GM23248 (cell line): ENCODE measurements at regions not wholly inside any gene's neighbourhood (a gene's known extent, or its start where the extent isn't known, plus 50 kb on each side); places are given as distances from the start of the nearest gene placed in this dataset.
"Not testable (repeated sequence)": the region's sequence is repeated elsewhere in the genome, so short reads cannot be mapped to it uniquely, and the experiment has no call there.

Source experiments
- DNase-seq: peaks from one replicate; pipeline ENCODE4 v3.0.0-alpha.2; 2015
- H2AFZ ChIP-seq: fragments of 200-600 bp; sonication (generic); 2 replicates; pipeline ENCODE4 v1.6.1; 2016; ENCODE audit warnings: antibody characterized with exemption
- H3F3A ChIP-seq: fragments of 200-600 bp; sonication (generic); 2 replicates; pipeline ENCODE4 v1.6.1; 2016; ENCODE audit warnings: mild to moderate bottlenecking, antibody characterized with exemption, mixed run types; ENCODE audit not compliant: insufficient read depth
- H3K27ac ChIP-seq: fragments of 200-600 bp; sonication (generic); 2 replicates; pipeline ENCODE4 v1.5.1; 2016; ENCODE audit warnings: mild to moderate bottlenecking
- H3K27me3 ChIP-seq: fragments of 200-600 bp; sonication (generic); replicated peaks from 2 replicates; pipeline ENCODE4 v1.6.1; 2016; ENCODE audit warnings: mild to moderate bottlenecking; ENCODE audit not compliant: insufficient read depth
- H3K36me3 ChIP-seq: fragments of 200-600 bp; sonication (generic); 2 replicates; pipeline ENCODE4 v1.6.1; 2016; ENCODE audit warnings: low read depth, mild to moderate bottlenecking
- H3K4me1 ChIP-seq: fragments of 200-600 bp; sonication (generic); 2 replicates; pipeline ENCODE4 v1.6.1; 2016; ENCODE audit warnings: mild to moderate bottlenecking; ENCODE audit not compliant: insufficient read depth
- H3K4me2 ChIP-seq: fragments of 200-600 bp; sonication (generic); one replicate; pipeline ENCODE4 v1.6.1; 2016; ENCODE audit warnings: mild to moderate bottlenecking; ENCODE audit not compliant: unreplicated experiment
- H3K4me3 ChIP-seq: fragments of 200-600 bp; sonication (generic); 2 replicates; pipeline ENCODE4 v1.5.1; 2016; ENCODE audit warnings: mild to moderate bottlenecking
- H3K79me2 ChIP-seq: fragments of 200-600 bp; sonication (generic); 2 replicates; pipeline ENCODE4 v1.6.1; 2016; ENCODE audit warnings: mild to moderate bottlenecking; ENCODE audit not compliant: insufficient read depth
- H3K9ac ChIP-seq: fragments of 200-600 bp; sonication (generic); 2 replicates; pipeline ENCODE4 v1.6.1; 2016; ENCODE audit warnings: mild to moderate bottlenecking
- H3K9me2 ChIP-seq: fragments of 200-600 bp; sonication (generic); 2 replicates; pipeline ENCODE4 v1.6.1; 2016; ENCODE audit warnings: mixed run types, mild to moderate bottlenecking, moderate library complexity; ENCODE audit not compliant: insufficient read depth
- H3K9me3 ChIP-seq: fragments of 200-600 bp; sonication (generic); one replicate; pipeline ENCODE4 v1.6.1; 2017; ENCODE audit warnings: low read depth
- H4K20me1 ChIP-seq: fragments of 200-600 bp; sonication (generic); 2 replicates; pipeline ENCODE4 v1.6.0; 2016; ENCODE audit not compliant: insufficient read depth
- EZH2 ChIP-seq: fragments of 200-600 bp; sonication (generic); IDR thresholded peaks from 2 replicates; pipeline ENCODE4 v1.6.1; 2018; ENCODE audit warnings: antibody characterized with exemption, mild to moderate bottlenecking; ENCODE audit not compliant: insufficient read depth, poor library complexity, severe bottlenecking
- EZH2phosphoT487 ChIP-seq: fragments of 200-600 bp; sonication (generic); IDR thresholded peaks from 2 replicates; pipeline ENCODE4 v1.6.1; 2018; ENCODE audit warnings: antibody characterized with exemption, moderate library complexity, mild to moderate bottlenecking, low read depth; ENCODE audit not compliant: insufficient read depth
- WGBS, 2 experiments: methylation state at CpG; one replicate each; pipeline ENCODE4 v1.1.6; 2015 to 2017; ENCODE audit warnings: low lambda C conversion rate in 2 of 2, low coverage in 1 of 2; ENCODE audit errors: missing lambda C conversion rate in 2 of 2; 5-methylcytosine and 5-hydroxymethylcytosine counted together
- in situ Hi-C: fragments of 300-500 bp; cut with MboI; formaldehyde crosslinking; loops from 2 replicates; pipeline ENCODE4 v1.15.0; 2020

GRCh38 chr2:123670286-123670685, 354.8 kb upstream of the CNTNAP5 start:
- H3K27me3 ChIP-seq: no peaks in the 10 kb centered on the region
- in situ Hi-C loops: no loop called here
- H3K4me1 ChIP-seq: no peaks in the 10 kb centered on the region

GRCh38 chr2:123683797-123684196, 341.3 kb upstream of the CNTNAP5 start:
- DNase-seq, H3K9me2 ChIP-seq, H3F3A ChIP-seq, H2AFZ ChIP-seq, H3K79me2 ChIP-seq, H3K4me1 ChIP-seq, H3K4me3 ChIP-seq, H4K20me1 ChIP-seq, H3K36me3 ChIP-seq, H3K9me3 ChIP-seq, H3K27ac ChIP-seq, H3K9ac ChIP-seq, H3K4me2 ChIP-seq, H3K27me3 ChIP-seq, in situ Hi-C loops: not testable (repeated sequence)
- WGBS, 2 experiments: 60 to 65% methylated on average over 9 to 23 of the region's 23 CpGs

More at GRCh38 chr2:123670286-123670685, 354.8 kb upstream of the CNTNAP5 start:
- TF ChIP-seq EZH2phosphoT487: no peak
- TF ChIP-seq EZH2: no peak
- Histone ChIP-seq H3K4me3 (no peak overlapping the region), H3K9ac (no peak overlapping the region), H3K9me3 (no peaks in the 10 kb centered on the region), H3K79me2 (no peaks in the 10 kb centered on the region), H3F3A (no peaks in the 10 kb centered on the region), H3K36me3 (no peaks in the 10 kb centered on the region), H3K9me2 (no peaks in the 10 kb centered on the region), H3K27ac (no peak overlapping the region), H3K4me2 (no peak overlapping the region), H2AFZ (no peak overlapping the region), H4K20me1 (no peaks in the 10 kb centered on the region)
- no peak for DNase-seq

- Histone ChIP-seq H3K9me2 (no peaks in the 10 kb centered on the region), H3F3A (no peaks in the 10 kb centered on the region), H2AFZ (no peak overlapping the region), H3K9me3 (no peaks in the 10 kb centered on the region), H3K4me3 (no peak overlapping the region), H3K4me1 (no peaks in the 10 kb centered on the region), H3K36me3 (no peaks in the 10 kb centered on the region), H3K27ac (no peak overlapping the region), H3K79me2 (no peaks in the 10 kb centered on the region), H3K9ac (no peak overlapping the region), H4K20me1 (no peaks in the 10 kb centered on the region), H3K27me3 (no peaks in the 10 kb centered on the region), H3K4me2 (no peak overlapping the region)
- WGBS, 2 experiments: 35 to 37% methylated on average over 11 of the region's 11 CpGs
- DNase-seq: no peak
- in situ Hi-C loops: no loop called here
- no peak for TF ChIP-seq EZH2
- TF ChIP-seq EZH2phosphoT487: no peak
These were observed 338.0 kb upstream of the CNTNAP5 start for GRCh38 chr2:123687064-123687463.

- no peak overlapping the region for H3K9ac ChIP-seq
- no peak for TF ChIP-seq EZH2
- TF ChIP-seq EZH2phosphoT487: no peak
- H3K27me3 ChIP-seq: no peaks in the 10 kb centered on the region
- no peaks in the 10 kb centered on the region for H3K9me3 ChIP-seq
- no peaks in the 10 kb centered on the region for H3K9me2 ChIP-seq
- no peaks in the 10 kb centered on the region for H3K79me2 ChIP-seq
- no peaks in the 10 kb centered on the region for H4K20me1 ChIP-seq
- DNase-seq: no peak
- no peaks in the 10 kb centered on the region for H3F3A ChIP-seq
- no peaks in the 10 kb centered on the region for H3K4me1 ChIP-seq
- H2AFZ ChIP-seq: no peak overlapping the region
- no peak overlapping the region for H3K4me2 ChIP-seq
- H3K27ac ChIP-seq: no peak overlapping the region
- no peak overlapping the region for H3K4me3 ChIP-seq
- 19 to 21% methylated on average over 16 of the region's 16 CpGs for WGBS, 2 experiments
- no peaks in the 10 kb centered on the region for H3K36me3 ChIP-seq
- in situ Hi-C loops: no loop called here
These were observed 336.7 kb upstream of the CNTNAP5 start for GRCh38 chr2:123688231-123688940.

GRCh38 chr2:123692121-123692520, 333.0 kb upstream of the CNTNAP5 start:
- no peak for TF ChIP-seq EZH2
- no peak for TF ChIP-seq EZH2phosphoT487
- no peaks in the 10 kb centered on the region for H3K9me3 ChIP-seq
- no peaks in the 10 kb centered on the region for H3K36me3 ChIP-seq
- no peak overlapping the region for H2AFZ ChIP-seq
- no peaks in the 10 kb centered on the region for H3F3A ChIP-seq
- in situ Hi-C loops: no loop called here
- H3K4me2 ChIP-seq: no peak overlapping the region
- no peaks in the 10 kb centered on the region for H3K79me2 ChIP-seq
- no peak overlapping the region for H3K27ac ChIP-seq
- H3K4me3 ChIP-seq: no peak overlapping the region
- DNase-seq: no peak
- WGBS, 2 experiments: 27 to 35% methylated on average over 2 of the region's 2 CpGs
- H3K27me3 ChIP-seq: no peaks in the 10 kb centered on the region
- H4K20me1 ChIP-seq: no peaks in the 10 kb centered on the region
- H3K4me1 ChIP-seq: no peaks in the 10 kb centered on the region
- H3K9me2 ChIP-seq: no peaks in the 10 kb centered on the region
- no peak overlapping the region for H3K9ac ChIP-seq
